ENCODE measurements at regions not wholly inside any gene's neighbourhood (a gene's known extent, or its start where the extent isn't known, plus 50 kb on each side); places are given as distances from the start of the nearest gene placed in this dataset.
"Not testable (repeated sequence)": the region's sequence is repeated elsewhere in the genome, so short reads cannot be mapped to it uniquely, and the experiment has no call there.

DNA sequence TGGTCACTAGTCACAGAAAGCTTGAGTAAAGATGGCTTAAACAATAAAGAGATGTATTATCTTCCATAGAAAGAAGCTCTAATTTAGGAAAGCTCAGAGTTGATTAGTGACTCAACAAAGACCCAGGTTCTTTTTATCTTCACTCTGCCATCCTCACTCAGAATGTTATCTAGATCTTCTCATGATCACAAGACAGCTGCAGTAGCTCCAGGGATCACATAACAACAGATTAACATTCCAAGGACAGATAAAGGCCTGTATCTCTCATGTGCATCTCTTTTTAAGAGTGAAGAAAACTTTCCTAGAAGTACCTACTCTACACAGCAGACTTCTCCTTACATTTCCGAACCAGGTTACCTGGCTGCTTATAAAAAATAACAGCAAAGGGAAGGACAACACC is 368.7 kb upstream of the PROX1 start:
- ATAC-seq: no peak
- peaks cover 0 to 2% (median 0%) of the 10 kb centered on the region in 11 donors for H3K9me3 Mint-ChIP-seq
- ChIA-PET POLR2A (no interaction called here), CTCF (no interaction called here)
- H3K4me1 ChIP-seq (ENCODE audit: control insufficient read depth in 2 of 2, insufficient read depth in 2 of 2, low read length in 2 of 2): no peaks in the 10 kb centered on the region
- no peak for DNase-seq
- H3K4me1 Mint-ChIP-seq: peaks cover 0 to 8% (median 0%) of the 10 kb centered on the region in 7 donors
- no peak overlapping the region for H3K27ac ChIP-seq (ENCODE audit: low read depth, low read length)
- H3K9me3 ChIP-seq (ENCODE audit: control insufficient read depth in 2 of 3, low read length in 3 of 3): no peaks in the 10 kb centered on the region
- no peaks in the 10 kb centered on the region for H3K27me3 ChIP-seq (ENCODE audit: control insufficient read depth in 2 of 2, insufficient read depth in 2 of 2, low read length in 2 of 2)
- H3K36me3 ChIP-seq (ENCODE audit: control insufficient read depth in 2 of 3, insufficient read depth in 3 of 3, low read length in 3 of 3): no peaks in the 10 kb centered on the region
- H3K27ac Mint-ChIP-seq: no peak overlapping the region
- H3K4me3 Mint-ChIP-seq: no peak overlapping the region
- H3K27me3 Mint-ChIP-seq: peaks cover 0 to 51% (median 13%) of the 10 kb centered on the region in 5 donors
- intact Hi-C loops (cut with micrococcal nuclease): no loop called here
- H3K4me3 ChIP-seq (ENCODE audit: low read length): no peak overlapping the region
- no peaks in the 10 kb centered on the region for H3K36me3 Mint-ChIP-seq

DNA sequence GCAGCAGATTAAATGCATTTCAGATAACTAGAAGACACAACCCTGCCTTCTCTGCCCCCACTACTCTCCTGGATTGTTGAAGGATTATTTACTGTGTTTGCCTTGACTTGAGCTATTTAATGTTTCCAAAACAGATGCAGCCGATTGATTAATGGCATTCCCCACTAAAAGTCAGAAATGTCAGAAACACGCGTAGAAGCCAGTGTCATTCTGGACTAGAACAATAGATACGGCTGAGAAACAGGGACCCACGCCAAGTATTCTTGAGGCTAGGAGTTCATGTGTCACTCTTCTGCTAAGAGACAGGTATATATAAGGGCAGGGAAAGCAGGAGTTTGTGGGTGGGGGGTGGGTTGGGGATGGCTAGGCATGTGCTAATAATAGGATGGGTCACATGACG is 366.7 kb upstream of the PROX1 start:
- Mint-ChIP-seq H3K27me3 (peaks cover 0 to 41% (median 6%) of the 10 kb centered on the region in 5 donors), H3K36me3 (no peaks in the 10 kb centered on the region), H3K9me3 (peaks cover 0 to 2% (median 0%) of the 10 kb centered on the region in 11 donors), H3K4me1 (peaks cover 0 to 8% (median 0%) of the 10 kb centered on the region in 7 donors), H3K4me3 (no peak overlapping the region), H3K27ac (no peak overlapping the region)
- ATAC-seq (no peak), DNase-seq (no peak)
- ChIA-PET POLR2A (no interaction called here), CTCF (interaction anchor here (0.7 kb wide), 1 partner anchor 8 kb away, joined by 3 read pairs; no protein-coding TSS in a partner anchor)
- no peak overlapping the region for H3K27ac ChIP-seq (ENCODE audit: low read depth, low read length)
- no peaks in the 10 kb centered on the region for H3K27me3 ChIP-seq (ENCODE audit: control insufficient read depth in 2 of 2, insufficient read depth in 2 of 2, low read length in 2 of 2)
- intact Hi-C loops (cut with micrococcal nuclease): no loop called here
- no peaks in the 10 kb centered on the region for H3K9me3 ChIP-seq (ENCODE audit: control insufficient read depth in 2 of 3, low read length in 3 of 3)
- no peaks in the 10 kb centered on the region for H3K36me3 ChIP-seq (ENCODE audit: control insufficient read depth in 2 of 3, insufficient read depth in 3 of 3, low read length in 3 of 3)
- no peaks in the 10 kb centered on the region for H3K4me1 ChIP-seq (ENCODE audit: control insufficient read depth in 2 of 2, insufficient read depth in 2 of 2, low read length in 2 of 2)
- no peak overlapping the region for H3K4me3 ChIP-seq (ENCODE audit: low read length)

DNA sequence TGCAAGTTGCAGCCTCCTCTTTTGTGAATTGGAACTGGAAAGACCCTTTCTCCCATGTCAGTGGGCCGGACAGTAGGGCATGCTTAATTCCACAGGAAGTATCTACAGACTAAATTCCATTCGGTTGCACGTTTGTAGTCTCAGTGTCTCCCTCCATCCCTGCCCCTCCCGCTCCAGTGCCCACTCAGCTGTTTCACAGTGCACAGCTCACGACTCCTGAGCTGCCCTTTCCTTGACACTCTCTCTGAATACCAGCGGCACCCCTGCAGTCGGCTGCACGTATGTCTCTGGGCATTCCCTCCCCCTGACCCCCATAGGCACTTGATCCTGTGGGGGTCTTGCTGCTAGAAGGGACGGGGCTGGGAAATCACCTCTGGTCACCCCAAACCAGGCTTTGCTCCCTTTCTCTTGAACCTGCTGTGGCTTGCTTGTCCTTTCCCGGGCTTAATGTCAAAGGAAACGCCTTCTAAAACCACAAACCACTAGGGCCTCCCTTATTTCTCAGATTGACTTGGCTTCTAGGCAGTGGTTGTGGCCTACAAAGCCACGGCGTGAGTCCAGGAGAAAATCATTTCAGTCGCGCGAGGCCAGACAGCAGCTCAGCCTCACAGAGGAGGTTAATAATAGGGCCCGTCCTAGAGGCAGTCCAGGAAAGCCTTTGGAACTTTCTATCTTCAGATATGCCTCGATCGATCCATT is 365.3 kb upstream of the PROX1 start:
- peaks cover 0 to 31% (median 4%) of the 10 kb centered on the region in 5 donors for H3K27me3 Mint-ChIP-seq
- DNase-seq (no peak), ATAC-seq (no peak)
- H3K4me3 ChIP-seq (ENCODE audit: low read length): no peak overlapping the region
- H3K9me3 ChIP-seq (ENCODE audit: control insufficient read depth in 2 of 3, low read length in 3 of 3): no peaks in the 10 kb centered on the region
- no peaks in the 10 kb centered on the region for H3K4me1 ChIP-seq (ENCODE audit: control insufficient read depth in 2 of 2, insufficient read depth in 2 of 2, low read length in 2 of 2)
- ChIA-PET CTCF (no interaction called here), POLR2A (no interaction called here)
- H3K27ac ChIP-seq (ENCODE audit: low read depth, low read length): no peak overlapping the region
- peaks cover 0 to 7% (median 3%) of the 10 kb centered on the region in 11 donors for H3K9me3 Mint-ChIP-seq
- H3K36me3 Mint-ChIP-seq: no peaks in the 10 kb centered on the region
- intact Hi-C loops (cut with micrococcal nuclease): no loop called here
- no peak overlapping the region for H3K27ac Mint-ChIP-seq
- no peak overlapping the region for H3K4me3 Mint-ChIP-seq
- H3K4me1 Mint-ChIP-seq: peaks cover 0 to 8% (median 0%) of the 10 kb centered on the region in 7 donors
- no peaks in the 10 kb centered on the region for H3K27me3 ChIP-seq (ENCODE audit: control insufficient read depth in 2 of 2, insufficient read depth in 2 of 2, low read length in 2 of 2)
- H3K36me3 ChIP-seq (ENCODE audit: control insufficient read depth in 2 of 3, insufficient read depth in 3 of 3, low read length in 3 of 3): no peaks in the 10 kb centered on the region

DNA sequence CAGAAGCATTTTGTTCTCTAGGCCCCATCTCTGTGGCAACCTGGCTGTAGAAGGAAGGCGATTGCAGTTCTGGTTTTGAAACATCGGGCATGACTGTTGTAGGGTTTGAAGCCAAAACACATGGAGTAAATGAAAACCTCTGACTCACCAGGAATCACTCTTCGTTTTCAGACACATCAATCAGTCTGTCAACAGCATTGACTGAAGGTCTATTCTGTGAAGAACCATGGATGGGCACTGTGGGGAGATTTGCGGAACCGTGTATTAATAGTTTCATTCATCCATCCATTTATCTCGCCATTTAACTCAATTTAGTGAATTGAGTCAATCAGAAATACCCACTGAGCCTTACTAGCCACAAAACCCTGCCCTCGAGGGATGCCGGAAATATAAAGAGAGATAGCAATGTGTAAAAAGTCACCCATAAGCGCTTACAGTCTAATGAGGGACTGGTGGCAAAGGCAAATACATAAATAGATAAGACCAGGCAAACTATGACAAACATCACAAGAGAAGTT is 364.6 kb upstream of the PROX1 start:
- Mint-ChIP-seq H3K27ac (no peak overlapping the region), H3K36me3 (no peaks in the 10 kb centered on the region), H3K4me3 (no peak overlapping the region), H3K4me1 (peaks cover 0 to 8% (median 0%) of the 10 kb centered on the region in 7 donors), H3K27me3 (peaks cover 0 to 30% (median 4%) of the 10 kb centered on the region in 5 donors), H3K9me3 (peaks cover 0 to 7% (median 3%) of the 10 kb centered on the region in 11 donors)
- no peak for ATAC-seq
- DNase-seq: no peak
- Histone ChIP-seq H3K36me3 (ENCODE audit: control insufficient read depth in 2 of 3, insufficient read depth in 3 of 3, low read length in 3 of 3) (no peaks in the 10 kb centered on the region), H3K9me3 (ENCODE audit: control insufficient read depth in 2 of 3, low read length in 3 of 3) (no peaks in the 10 kb centered on the region), H3K27ac (ENCODE audit: low read depth, low read length) (no peak overlapping the region), H3K27me3 (ENCODE audit: control insufficient read depth in 2 of 2, insufficient read depth in 2 of 2, low read length in 2 of 2) (no peaks in the 10 kb centered on the region), H3K4me1 (ENCODE audit: control insufficient read depth in 2 of 2, insufficient read depth in 2 of 2, low read length in 2 of 2) (no peaks in the 10 kb centered on the region), H3K4me3 (ENCODE audit: low read length) (no peak overlapping the region)
- ChIA-PET POLR2A (no interaction called here), CTCF (no interaction called here)
- intact Hi-C loops (cut with micrococcal nuclease): no loop called here

DNA sequence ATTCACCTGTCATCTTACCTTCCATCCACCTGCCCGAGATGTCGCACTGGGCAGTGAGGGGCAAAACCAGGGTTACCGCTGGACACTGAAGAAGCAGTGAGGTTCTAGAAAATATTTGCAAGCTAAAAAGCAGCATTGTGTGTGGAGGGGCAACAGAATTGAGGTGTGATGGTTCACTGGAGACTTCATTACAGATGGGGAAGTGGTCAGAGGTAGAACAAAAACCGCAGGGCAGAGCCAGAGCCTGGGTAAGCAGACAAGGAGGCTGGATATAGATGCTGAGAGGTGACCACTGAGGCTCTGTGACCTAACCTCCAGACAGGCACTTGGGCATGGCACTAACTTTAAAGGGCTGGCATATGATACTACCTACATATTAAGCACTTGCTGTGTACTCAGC is 363.9 kb upstream of the PROX1 start:
- no peak for DNase-seq

DNA sequence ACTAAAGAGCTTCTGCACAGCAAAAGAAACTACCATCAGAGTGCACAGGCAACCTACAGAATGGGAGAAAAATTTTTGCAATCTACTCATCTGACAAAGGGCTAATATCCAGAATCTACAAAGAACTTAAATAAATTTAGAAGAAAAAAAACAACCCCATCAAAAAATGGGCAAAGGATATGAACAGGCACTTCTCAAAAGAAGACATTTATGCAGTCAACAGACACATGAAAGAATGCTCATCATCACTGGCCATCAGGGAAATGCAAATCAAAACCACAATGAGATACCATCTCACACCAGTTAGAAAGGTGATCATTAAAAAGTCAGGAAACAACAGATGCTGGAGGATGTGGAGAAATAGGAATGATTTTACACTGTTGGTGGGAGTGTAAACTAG is 351.0 kb upstream of the PROX1 start:
- CTCF ChIA-PET; H3K4me3 Mint-ChIP-seq; ATAC-seq; H3K4me3 ChIP-seq (ENCODE audit: low read length); H3K27me3 ChIP-seq (ENCODE audit: control insufficient read depth in 2 of 2, insufficient read depth in 2 of 2, low read length in 2 of 2); H3K36me3 Mint-ChIP-seq; POLR2A ChIA-PET; H3K36me3 ChIP-seq (ENCODE audit: control insufficient read depth in 2 of 3, insufficient read depth in 3 of 3, low read length in 3 of 3); intact Hi-C loops (cut with micrococcal nuclease); H3K4me1 Mint-ChIP-seq; H3K27ac ChIP-seq (ENCODE audit: low read depth, low read length); H3K4me1 ChIP-seq (ENCODE audit: control insufficient read depth in 2 of 2, insufficient read depth in 2 of 2, low read length in 2 of 2); DNase-seq; H3K27ac Mint-ChIP-seq; H3K9me3 ChIP-seq (ENCODE audit: control insufficient read depth in 2 of 3, low read length in 3 of 3): not testable (repeated sequence)
- peaks cover 0 to 45% (median 11%) of the 10 kb centered on the region in 11 donors for H3K9me3 Mint-ChIP-seq
- peaks cover 4 to 13% (median 7%) of the 10 kb centered on the region in 5 donors for H3K27me3 Mint-ChIP-seq

More for the DNA sequence above, 363.9 kb upstream of the PROX1 start:
- no peak overlapping the region for H3K4me3 ChIP-seq (ENCODE audit: low read length)
- no peaks in the 10 kb centered on the region for H3K4me1 ChIP-seq (ENCODE audit: control insufficient read depth in 2 of 2, insufficient read depth in 2 of 2, low read length in 2 of 2)
- peaks cover 0 to 30% (median 4%) of the 10 kb centered on the region in 5 donors for H3K27me3 Mint-ChIP-seq
- ChIA-PET POLR2A (no interaction called here), CTCF (no interaction called here)
- peaks cover 0 to 3% (median 0%) of the 10 kb centered on the region in 5 donors for H3K36me3 Mint-ChIP-seq
- H3K4me3 Mint-ChIP-seq: no peak overlapping the region
- H3K27ac Mint-ChIP-seq: no peak overlapping the region
- H3K27me3 ChIP-seq (ENCODE audit: control insufficient read depth in 2 of 2, insufficient read depth in 2 of 2, low read length in 2 of 2): no peaks in the 10 kb centered on the region
- no peaks in the 10 kb centered on the region for H3K9me3 ChIP-seq (ENCODE audit: control insufficient read depth in 2 of 3, low read length in 3 of 3)
- H3K4me1 Mint-ChIP-seq: peaks cover 0 to 8% (median 0%) of the 10 kb centered on the region in 7 donors
- intact Hi-C loops (cut with micrococcal nuclease): no loop called here
- H3K36me3 ChIP-seq (ENCODE audit: control insufficient read depth in 2 of 3, insufficient read depth in 3 of 3, low read length in 3 of 3): no peaks in the 10 kb centered on the region
- ATAC-seq: no peak
- peaks cover 0 to 12% (median 4%) of the 10 kb centered on the region in 11 donors for H3K9me3 Mint-ChIP-seq
- no peak overlapping the region for H3K27ac ChIP-seq (ENCODE audit: low read depth, low read length)

DNA sequence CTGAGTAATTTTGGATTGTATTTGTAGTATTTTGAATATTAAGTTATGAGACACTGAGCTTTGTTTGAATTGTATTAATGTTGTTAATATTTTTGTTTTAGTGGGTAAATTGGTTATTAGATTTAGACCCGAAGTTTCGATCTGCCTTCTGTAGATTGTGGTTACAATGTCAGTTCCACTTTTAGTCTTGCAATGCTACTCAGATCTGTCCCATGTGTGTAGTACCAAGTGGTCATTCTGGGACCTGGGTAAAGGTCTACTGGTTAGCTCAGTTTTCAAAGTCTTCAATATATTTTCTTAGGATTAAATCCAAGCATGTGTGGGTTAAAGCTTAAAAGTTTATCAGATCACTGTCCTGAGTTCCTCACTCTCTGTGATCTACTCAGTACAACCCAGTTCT is 346.5 kb upstream of the PROX1 start:
- ATAC-seq (no peak), DNase-seq (no peak)
- Histone ChIP-seq H3K9me3 (ENCODE audit: control insufficient read depth in 2 of 3, low read length in 3 of 3) (no peaks in the 10 kb centered on the region), H3K4me1 (ENCODE audit: control insufficient read depth in 2 of 2, insufficient read depth in 2 of 2, low read length in 2 of 2) (no peaks in the 10 kb centered on the region), H3K27ac (ENCODE audit: low read depth, low read length) (no peak overlapping the region), H3K36me3 (ENCODE audit: control insufficient read depth in 2 of 3, insufficient read depth in 3 of 3, low read length in 3 of 3) (no peaks in the 10 kb centered on the region), H3K27me3 (ENCODE audit: control insufficient read depth in 2 of 2, insufficient read depth in 2 of 2, low read length in 2 of 2) (no peaks in the 10 kb centered on the region), H3K4me3 (ENCODE audit: low read length) (no peak overlapping the region)
- no peak overlapping the region for H3K27ac Mint-ChIP-seq
- no peaks in the 10 kb centered on the region for H3K4me1 Mint-ChIP-seq
- no peak overlapping the region for H3K4me3 Mint-ChIP-seq
- no peaks in the 10 kb centered on the region for H3K36me3 Mint-ChIP-seq
- H3K9me3 Mint-ChIP-seq: peaks cover 0 to 13% (median 2%) of the 10 kb centered on the region in 11 donors
- ChIA-PET POLR2A (no interaction called here), CTCF (interaction anchor here (0.6 to 0.8 kb wide), 2 partner anchors 346 to 1265 kb away, joined by 3 to 4 read pairs; no protein-coding TSS in a partner anchor)
- intact Hi-C loops (cut with micrococcal nuclease): no loop called here
- H3K27me3 Mint-ChIP-seq: peaks cover 4 to 15% (median 7%) of the 10 kb centered on the region in 5 donors

Data from naive thymus-derived CD4-positive, alpha-beta T cell (primary cell).